Stimulated activated CD8-positive, alpha-beta memory T cell treated with anti-CD3 and anti-CD28 coated beads, Interleukin-2, amount 100 ng/mL, for 48 hours (primary cell): ENCODE measurements at regions not wholly inside any gene's neighbourhood (a gene's known extent, or its start where the extent isn't known, plus 50 kb on each side); places are given as distances from the start of the nearest gene placed in this dataset.

Experiments used
- DNase-seq, 2 donors: peaks; one replicate each; pipeline ENCODE4 v3.0.0-alpha.2; 2020; ENCODE audit warnings: low read depth in 2 of 2

DNA sequence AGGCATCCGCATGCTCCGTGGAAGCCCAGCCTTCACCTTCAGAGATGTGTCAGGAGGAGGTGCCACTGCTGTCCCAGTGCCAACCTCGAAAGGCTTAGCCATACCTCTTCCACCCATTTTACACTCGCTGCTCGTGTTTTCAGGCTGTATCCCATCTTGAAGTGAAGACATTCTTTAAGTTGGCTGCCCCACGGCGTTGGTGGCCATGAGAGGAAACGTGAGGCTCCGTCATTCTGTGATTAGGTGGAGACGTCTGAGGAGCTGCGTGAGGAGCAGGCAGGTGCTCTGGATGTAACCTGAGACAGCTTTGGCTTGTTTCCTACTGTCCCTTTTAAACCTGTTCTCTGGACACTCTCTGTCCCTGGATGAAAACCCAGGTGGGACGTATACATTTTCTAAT lies 159.9 kb upstream of the RNF32 start:
- DNase-seq: no peak

DNA sequence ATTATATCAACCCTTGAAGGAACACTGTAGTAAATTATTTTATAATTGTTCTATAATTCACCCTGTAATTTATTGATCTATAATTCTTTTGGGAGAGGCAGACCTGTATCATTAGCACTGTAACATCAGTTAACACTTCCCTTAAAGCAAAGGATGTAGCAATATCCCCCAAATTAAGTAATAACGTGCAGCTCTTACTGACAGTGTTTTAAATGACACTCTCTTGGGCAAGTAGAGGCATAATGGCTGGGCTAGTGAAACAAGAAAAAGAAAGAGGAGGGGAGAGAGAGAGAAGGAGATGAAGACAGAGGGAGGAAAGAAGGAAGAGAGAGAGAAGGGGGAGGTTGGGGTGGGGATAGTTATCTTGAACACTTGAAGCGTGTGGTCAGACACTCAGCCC lies 161.0 kb upstream of the RNF32 start:
- no peak for DNase-seq

DNA sequence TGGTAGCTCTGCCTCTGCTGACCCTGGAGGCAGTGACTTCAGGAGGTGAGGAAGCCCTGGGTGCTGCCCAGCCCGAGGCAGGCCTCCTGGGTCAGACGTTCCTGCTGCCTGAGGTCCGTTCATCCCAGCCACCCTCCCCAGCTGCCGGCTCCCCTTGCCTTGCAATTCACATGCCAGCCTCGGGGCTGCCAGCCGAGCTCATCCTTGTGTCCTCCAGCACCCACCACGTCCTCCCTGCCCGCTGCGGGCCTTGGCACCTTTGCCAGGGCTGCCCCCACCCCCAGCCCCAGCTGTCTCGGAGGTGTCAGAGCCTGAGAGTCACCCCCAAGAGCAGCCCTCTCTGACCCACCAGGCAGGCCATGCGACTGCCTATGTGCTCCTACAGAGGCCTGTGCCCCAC lies 162.1 kb upstream of the RNF32 start:
- DNase-seq: no peak

DNA sequence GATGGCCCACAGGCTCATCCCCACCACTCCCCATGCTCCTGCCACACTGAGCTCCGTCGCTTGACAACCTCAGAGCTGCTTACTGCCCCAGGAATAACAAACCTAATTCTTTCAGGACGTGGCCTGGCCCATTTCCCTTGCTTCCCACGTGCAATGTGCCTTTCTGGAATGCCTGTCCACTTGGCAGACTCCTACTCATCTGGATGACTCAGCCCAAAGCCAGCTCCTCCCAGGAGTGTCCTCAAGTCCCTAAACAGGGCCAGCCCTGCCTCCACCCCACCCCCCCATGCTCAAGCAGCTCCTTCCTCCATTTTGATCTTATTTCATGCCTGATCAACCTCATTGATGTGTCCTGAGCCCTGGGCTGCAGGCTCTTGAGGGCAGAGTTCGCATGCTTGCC lies 164.9 kb upstream of the RNF32 start:
- no peak for DNase-seq

DNA sequence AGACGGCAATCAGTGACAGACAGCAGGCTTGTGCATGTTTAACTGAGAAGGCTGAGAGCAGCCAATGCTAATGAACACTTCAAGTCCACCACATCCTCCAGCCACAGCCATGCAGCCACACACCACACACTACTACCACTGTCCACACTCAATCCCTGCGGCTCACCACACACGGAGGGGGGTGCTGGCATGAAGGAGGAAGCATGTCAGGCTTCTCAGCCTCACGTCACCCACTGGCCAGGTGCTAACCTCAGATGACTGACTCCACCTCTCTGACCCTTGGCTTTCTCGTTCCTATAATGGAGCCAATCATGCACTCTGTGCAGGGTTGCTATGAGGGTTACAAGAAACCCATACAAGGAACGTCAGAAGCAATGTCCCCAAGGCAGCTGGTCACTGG lies 165.4 kb upstream of the RNF32 start:
- DNase-seq: no peak

DNA sequence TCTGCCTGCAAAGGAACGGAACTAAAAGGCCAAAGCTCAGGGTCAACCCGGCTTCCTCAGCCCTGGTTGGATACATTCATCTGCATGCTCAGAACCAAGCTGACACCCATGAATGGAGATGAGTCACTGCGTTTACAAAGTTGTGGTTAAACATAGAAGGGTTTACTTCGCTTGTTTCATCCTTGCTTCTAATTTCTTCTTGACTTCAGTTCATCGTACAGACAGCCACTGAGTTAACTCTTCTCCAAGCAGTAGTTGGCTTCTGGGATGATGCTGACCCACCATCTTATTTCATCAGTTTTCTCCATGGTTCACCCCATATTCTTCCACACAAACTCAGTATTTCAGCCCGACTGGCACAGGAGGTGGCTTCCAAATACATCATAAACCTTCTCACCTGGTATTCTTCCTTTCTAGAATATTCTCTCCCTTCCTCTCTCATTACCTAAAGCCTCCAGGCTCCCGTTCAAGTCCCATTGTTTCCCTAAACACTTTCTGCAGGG lies 166.3 kb upstream of the RNF32 start:
- DNase-seq: no peak

DNA sequence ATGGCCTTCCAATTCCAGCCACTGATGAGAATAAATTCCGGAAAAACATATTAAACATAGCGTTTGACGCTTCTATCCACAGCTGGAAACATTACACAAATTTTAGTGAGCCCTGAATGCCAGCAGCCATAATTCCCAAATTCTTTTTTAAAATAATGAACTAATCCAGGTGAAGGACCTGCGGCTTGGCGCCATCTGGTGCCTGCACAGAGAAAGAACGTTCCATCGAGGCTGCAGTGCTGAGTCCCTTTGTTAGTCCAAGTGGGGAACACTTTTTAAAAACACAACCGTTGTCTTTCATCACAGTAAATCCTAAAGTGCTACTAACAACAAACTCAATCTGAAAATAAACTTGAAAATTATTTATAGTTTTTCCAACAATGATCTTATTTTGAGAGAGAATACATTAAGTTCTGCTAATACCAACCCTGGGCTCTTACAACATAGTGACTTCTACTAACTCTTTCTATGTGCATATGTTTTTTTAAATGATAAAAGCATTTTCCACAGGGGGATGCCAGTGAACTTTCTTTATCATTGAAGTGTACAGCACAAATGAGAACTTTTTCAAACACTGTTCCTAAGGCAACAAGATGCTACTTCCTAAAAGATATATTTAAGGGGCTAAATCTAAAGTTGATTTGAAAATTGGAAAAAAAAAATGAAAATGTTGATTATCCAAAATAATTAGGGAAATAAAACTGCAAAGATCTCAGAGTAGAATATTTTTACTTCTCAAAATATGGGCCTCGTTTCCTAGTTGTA lies 166.9 kb upstream of the RNF32 start:
- DNase-seq: peak; percentile 5 to 17

DNA sequence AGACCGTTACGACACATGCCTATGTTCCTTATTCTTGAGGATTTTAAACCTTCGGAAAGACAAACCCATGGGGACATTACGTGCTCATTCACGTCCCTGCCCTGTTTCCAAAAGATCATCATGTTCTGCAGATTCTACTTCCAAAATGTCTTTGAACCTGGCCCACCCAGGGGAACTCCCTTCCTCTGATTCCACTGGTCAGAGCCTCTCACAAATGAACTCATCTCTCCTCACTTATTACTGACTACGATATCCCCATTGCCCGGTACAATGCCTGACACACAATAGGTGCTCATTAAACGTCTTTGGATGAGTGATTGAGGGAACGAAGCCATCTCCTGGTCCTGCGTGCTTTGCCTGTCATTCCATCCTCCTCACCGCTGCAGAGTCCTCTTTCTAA lies 168.3 kb upstream of the RNF32 start:
- DNase-seq: no peak

DNA sequence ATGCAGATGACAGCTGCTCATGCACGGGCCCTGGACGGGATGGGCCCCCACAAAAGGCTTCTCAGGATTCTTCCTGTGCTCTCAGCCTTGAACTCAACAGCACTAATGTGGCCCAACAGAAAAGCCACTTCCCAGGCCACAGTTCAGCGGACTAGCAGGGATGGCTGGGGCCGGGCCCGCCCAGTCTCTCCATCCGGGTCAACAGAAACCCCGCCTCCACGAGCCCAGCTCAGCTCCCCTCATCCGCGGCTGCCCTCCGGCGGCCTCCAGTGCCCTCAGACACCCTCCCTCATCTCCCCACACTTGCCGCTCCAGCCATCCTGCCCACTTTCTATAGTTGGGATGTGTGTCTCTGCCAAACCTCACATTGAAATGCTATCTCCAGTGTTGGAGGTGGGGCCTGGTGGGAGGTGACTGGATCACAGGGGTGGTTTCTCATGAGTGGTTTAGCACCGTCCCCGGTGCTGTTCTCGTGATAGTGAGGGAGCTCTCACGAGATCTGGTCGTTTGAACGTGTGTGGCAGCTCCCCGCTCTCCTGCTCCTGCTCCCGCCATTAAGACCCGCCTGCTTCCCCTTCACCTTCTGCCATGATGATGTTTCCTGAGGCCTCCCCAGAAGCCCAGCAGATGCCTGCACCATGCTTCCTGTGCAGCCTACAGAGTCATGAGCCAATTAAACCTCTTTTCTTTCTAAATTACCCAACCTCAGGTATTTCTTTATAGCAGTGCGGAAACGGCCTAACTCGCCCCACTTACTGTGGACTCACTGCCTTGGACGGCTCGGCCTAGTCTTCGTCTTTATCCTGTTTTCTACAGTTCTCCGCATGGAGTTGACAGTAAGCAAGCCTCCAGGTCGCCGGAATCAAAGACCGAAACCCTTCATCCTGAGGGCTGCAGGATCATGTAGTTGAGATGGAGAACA lies 169.9 kb upstream of the RNF32 start:
- DNase-seq: no peak

DNA sequence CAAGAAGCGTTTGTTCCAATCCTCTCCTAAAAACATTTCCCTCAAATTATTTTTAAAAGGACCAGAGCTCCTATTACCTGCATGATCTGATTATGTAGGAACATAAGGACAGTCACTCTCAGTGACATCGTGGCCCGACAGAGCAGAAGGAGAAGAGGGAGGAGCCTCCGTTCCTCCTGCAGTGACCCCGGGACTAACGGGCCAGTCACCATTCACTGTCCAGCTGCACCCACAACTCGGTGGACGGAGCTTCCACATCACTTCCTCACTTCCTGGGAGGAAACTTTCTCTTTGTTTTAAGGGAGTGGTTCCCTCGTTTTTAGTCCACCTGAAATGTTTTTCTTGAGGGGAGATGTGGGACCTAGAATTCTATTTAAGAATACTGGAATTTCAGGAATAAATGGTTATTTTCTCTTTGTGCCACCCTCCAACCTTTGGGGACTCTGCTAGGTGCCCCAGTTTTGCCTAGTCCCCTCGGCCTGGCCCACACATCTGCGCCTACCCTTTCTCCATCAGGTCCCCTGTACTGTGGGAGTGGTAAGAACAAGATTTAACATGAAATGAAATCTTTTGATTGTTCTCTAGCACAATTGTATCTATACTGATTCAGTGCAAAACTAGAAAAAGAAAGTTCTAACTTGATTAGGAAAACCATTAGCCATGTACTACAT lies 173.5 kb upstream of the RNF32 start:
- DNase-seq: no peak

DNA sequence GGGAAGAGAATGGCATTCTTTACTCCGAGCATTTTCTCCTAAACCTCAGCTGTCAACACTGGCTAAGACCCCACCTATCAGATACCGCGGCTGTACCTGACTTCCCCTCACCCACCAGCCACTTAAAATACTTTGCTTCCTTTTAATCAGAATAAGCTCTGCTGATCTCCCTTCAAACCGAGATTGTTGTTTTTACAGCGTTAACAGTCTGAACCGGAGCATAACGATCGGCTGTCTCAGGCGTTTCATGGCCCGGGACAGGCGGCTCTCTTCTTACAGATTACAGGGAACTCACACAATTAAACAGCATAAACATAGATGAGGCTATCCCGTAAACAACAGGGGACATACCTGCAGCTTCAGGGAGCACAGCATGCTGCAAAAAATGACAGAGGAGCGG lies 174.3 kb upstream of the RNF32 start:
- DNase-seq: no peak

DNA sequence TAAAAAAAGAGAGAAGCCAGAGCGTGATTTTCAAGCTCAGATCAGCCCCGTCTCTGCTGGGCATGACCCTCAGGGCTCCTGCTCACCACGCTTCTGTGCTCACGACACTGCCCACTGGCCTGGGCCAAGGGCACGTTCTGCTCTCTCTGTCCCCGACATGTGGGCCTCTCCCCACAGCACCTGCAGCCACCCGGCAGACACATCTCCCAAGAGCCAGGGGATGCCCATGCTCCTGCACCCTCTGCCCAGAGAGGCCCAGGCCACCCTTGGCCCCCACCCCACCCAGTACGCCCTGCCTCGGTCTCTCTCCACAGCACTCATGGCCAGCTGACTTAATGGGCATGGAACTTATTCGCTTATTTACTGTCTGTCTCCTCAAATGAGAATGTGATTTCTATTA lies 175.4 kb upstream of the RNF32 start:
- DNase-seq: no peak

DNA sequence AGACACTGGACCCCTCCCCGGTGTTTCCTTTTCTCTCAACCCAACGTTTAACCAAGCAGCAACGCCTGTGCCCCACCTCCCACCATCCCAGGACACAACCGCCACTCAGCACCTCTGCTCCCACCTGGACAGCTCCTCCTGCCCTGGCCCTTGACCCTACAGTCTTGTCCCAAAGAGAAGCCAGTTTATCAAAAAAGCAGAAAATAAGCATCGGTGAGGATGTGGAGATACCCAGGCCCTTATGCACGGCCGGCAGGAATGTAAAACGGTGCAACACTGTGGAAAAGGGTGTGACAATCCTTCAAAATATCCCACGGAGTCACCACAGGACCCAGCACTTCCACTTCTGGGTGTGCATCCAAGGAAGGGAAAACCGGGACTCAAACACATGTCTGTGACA lies 176.2 kb upstream of the RNF32 start:
- DNase-seq: no peak

DNA sequence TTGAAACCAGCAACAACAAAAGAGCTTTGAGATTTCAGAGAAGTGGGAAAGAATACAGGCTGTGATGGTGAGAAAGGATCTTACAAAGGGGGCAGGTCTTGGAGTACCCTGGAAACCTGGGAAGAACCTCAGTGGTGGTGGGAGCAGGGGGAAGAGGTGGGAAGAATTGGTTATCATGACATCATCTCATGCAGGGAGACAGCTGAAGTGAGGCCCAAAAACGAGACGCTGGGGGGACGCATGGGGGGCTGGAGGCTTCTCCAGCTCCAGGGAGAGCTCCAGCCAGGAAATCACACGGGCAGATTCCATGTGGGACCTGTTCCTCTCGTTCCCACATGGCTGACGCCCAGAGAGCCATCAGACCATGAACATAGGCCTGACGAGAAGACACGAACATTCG lies 177.3 kb upstream of the RNF32 start:
- DNase-seq: no peak

DNA sequence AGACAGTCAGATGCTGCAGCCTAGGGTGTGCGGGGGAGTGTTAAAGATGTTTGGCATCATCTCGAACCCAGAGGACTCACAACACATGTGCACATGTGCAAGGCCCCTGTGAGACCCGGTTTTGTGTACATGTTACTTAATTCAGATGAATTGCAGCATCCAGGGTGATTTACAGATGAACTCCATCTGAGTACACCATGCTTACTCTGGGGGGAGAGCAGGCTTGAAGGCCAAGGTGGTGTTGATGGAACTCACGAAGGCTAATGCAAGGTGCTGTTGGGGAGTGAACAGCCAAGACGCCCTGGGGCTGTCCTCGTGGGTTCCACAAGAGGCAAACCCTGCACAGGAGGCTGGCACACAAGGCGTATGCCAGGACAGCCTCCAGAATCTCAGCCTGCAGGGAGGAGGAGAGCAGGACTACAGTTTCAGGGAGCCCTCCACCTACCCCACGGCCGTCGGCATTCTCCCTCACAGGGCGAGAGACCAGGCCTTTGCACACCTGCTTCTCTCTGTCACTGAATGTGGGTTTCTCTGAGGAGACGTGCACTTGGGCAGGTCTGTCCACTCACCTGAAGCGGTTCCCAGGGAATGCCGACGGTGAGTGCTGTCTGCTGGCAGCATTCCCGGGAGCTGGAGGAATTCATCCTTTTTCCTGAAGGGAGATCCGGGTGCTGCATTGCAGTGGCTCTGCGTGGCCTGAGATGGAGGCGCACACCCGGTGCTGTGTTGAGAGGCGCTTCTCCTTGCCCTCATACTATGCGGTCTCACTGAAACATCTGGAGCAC lies 178.5 kb upstream of the RNF32 start:
- DNase-seq: no peak

DNA sequence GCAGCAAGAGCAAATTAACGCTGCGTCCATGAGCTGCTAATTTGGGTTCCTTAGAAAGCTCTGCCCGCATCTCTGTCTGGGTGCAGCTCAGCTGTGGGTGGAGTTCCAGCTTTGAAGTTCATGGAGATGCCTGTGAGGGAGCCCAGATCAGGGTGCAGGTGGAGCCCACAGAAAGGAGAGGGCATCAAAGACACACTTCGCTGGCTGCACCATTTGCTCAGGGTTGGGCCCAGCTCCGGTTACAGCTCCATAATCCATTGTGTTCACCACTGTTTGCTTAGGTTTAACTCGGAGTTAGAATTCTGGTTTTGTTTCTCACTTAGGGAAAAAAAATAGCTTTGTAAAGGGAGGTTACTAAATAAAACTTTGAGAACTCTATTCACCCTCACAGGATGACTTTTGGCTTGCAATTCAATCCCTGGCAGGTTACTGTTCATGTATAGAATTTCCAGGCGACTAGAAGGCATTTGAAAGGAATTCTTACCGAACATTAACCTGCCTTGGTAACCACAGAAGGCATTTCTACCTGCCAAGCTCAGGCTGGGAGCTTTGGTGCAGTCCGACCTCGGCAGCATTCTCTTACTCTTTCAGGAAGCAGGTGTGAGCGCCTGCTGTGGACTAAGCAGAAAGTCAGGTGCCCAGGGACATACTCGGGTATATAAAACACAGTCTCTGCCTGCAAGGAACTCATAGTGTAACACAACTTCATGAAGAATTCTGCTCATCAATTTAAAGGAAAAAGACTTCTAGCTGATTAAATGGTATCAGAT lies 179.5 kb upstream of the RNF32 start:
- DNase-seq: no peak

DNA sequence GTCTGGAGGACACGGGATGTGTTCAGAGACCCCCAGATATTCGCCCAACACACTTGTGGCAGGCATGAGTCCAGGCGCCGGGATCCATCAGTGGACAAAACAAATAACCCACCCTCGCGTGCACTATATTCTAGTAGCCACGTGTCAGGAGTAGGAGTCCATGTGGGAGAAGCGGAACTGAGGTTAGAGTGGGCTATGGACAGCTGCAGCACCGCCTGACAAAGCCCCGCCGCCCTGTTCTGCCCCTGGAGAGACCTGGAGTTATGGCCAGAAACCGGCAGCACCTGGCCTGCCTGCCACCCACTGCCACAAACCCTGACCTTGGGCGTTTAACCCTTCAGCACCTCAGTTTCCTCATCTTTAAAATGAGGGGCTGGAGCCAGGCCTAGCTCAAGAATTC lies 181.0 kb upstream of the RNF32 start:
- DNase-seq: no peak

DNA sequence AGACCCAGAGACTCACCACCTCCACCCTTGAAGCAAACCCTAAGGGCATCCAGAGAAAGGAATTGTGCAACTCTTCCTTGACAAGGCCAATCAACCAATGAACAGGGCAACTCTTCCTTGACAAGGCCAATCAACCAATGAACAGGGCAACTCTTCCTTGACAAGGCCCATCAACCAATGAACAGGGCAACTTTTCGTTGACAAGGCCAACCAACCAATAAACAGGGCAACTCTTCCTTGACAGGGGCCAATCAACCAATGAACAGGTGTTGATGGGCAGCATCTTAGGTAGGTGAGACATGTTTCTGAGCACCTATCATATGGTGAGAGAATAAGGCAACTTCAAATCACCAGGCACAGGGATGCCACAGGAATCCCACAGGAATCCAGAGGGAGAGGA lies 181.5 kb upstream of the RNF32 start:
- DNase-seq: no peak

DNA sequence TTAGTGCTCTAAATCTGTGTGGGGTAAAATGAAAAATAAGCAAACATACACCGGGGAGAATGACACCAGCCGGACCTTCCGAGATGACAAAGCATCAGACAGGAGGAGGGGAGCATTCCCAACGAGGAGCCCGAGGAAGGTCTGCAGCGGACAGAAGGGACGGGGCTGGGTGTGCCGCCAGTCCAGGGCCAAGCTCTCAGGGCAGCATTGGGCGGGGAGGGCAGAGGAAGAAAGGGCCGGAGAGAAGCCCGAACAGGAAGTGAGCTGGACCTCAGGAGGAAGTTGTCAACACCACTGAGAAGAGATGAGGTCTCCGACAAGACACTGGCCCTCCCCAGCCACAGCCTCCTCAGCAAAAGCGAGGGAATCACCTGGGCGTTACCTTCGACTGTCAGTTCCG lies 182.6 kb upstream of the RNF32 start:
- no peak for DNase-seq

DNA sequence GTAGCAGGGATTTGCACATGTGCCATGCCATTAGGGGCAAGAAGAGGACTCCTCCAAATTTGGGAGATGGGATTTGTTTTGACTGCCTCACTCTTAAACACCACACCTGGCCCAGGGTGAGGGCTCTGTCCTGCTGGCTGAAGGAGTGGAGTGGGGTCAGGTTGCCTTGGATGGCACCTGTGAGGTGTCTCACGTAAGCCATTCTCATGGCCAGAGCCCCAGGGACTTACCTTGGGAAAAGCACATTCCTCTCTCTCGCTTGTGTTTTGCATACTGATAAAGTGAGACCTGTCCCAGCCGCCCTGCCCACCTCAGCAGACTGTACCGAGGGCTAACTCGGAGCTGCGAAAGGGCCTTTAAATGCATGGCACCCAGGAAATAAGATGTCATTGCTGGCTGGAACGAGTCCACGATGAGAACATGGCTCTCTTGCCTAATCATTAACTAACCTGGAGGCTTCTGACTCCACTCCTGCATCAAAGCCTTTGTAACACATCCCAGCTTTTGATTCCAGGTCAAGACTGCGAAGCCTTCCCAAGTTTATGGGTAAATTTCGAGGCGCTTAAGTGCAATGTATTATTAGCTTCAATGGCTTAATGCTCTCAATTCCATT lies 184.0 kb upstream of the RNF32 start:
- DNase-seq: no peak
